Stimulated activated CD4-positive, alpha-beta T cell treated with anti-CD3 and anti-CD28 coated beads, Interleukin-1b, Interleukin-23, amount 100 ng/mL, for 48 hours (primary cell): ENCODE measurements at regions not wholly inside any gene's neighbourhood (a gene's known extent, or its start where the extent isn't known, plus 50 kb on each side); places are given as distances from the start of the nearest gene placed in this dataset.
"Not testable (repeated sequence)": the region's sequence is repeated elsewhere in the genome, so short reads cannot be mapped to it uniquely, and the experiment has no call there.

ENCODE experiments used
- DNase-seq: peaks from one replicate; pipeline ENCODE4 v3.0.0-alpha.2; 2020

DNA sequence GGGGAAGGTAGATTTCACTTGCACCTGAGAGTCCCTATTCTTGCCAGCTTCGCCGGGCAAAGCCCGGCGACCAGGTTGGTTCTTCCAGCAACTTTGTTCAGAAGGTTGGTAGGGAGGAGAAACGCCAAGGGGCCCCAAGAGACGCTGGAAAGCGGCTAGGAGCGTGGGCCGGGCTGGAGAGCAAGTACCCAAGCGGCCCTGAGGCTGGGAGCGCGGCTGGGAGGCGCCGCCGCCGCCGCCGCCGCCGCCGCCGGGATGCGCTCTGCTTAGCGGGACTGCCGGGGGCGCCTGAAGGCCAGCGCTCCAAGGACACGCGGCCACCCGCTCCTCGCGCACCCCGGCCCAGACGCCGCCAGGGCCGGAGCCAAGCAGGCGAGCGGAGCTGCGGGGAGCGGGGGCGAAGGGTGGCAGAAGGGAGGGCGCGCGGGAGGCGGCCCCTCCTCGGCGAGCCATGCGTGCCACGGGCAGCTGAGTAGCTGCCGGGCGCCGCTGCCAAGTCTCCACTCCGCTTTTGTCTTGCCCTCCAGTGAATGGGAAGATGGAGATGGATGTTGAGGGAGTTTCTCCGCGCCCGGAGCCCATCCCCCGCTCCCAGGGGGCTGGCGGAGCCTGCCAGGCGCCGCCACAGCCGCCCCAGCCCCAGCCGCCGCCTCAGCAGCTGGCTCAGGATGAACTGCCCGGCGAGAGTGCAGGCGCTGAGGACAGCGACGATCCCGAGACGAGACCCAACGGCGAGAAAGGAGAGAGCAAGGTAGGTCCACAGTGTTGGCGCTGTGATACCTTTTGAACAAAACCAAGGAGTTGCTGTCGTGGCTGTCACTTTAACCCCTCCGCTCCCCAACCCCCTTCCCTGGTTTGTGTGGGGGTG, 227.4 kb upstream of the AZI2 start:
- no peak for DNase-seq

DNA sequence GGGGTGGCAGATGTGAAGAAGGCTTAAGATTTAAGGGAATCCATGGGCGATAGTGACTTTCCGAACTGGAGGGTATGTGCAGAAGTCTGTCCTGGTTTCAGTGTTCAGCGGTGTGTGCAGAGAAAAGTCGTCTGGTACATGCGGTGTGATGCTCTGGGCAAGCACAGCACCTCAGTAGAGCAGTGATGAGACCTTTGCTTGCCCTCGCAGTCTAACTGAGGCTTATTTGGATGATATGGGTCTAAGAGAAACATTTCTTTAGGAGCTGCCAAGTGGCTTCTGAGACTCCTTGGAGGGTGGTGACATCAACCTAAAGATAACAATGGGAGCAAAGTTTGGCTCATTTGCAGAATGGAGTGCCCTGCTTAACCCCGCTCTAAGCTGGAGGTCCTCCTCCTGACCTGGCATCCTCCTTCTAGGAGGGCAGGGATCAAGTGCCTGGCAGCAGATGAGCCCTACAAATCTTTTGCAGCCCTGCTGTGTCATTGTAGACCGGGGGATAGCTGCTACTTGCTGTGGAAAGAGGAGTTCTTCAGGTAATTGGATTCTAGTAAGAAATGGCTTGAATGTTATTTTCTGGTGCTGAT, 228.1 kb upstream of the AZI2 start:
- no peak for DNase-seq

DNA sequence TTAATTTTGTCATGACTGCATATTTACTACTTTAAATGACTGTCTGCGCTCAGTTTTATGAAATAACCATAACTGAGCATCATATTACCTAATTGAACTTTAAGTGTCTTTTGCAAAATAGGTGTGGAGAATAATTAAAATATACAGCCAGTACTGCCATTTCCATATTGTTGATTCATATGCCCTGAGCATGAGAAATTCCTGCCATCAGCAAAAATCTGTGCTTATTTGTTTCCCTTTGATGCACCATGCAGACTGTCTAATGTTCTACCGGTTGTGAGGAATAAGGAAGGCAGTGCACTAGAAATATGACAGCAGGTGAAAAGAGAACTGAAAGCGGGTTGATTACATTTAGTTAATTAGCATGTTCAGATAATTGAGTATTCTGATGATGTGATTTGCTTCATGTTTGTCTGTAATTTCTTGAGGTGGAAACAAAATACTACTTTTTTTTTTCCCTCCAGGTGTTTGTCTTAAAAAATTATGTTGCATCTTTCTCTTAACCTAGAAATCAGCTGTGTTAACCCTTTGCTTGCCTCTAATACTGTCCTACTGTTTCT, 229.4 kb upstream of the AZI2 start:
- DNase-seq: no peak

DNA sequence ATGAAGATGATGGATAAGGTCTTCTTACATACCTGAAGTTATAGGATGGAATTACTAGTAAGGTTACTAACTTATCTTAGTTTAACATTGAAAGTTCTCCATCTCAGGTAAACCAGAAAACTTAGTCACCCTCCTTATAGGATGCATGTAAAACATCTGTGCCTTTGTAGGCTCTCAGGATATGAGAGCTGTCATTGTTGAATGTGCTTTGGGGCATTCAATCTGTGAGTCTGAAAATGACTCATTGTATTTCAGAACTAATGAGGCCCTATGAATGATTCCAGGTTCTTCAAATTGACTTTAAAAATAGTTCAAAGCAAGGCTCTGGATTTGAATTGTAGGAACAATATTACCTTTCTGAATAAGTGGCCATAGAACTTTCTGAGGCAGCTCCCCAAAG, 237.7 kb upstream of the AZI2 start:
- no peak for DNase-seq

DNA sequence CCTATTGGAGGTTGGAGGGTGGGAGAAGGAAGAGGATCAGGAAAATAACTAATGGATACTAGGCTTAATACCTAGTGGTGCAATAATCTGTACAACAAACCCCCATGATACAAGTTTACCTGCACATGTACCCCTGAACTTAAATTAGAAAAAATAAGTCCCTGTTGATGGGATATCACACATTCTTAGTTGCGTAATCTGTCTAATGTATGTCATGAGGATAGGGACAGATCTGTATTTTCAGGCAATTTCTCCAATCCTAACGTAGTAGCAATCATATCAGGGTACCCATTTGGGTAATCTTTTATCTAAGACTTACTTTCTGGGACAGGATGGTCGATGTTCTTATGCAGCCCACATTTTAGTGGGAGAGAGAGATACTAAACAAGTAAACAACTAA, 239.1 kb upstream of the AZI2 start:
- no peak for DNase-seq

DNA sequence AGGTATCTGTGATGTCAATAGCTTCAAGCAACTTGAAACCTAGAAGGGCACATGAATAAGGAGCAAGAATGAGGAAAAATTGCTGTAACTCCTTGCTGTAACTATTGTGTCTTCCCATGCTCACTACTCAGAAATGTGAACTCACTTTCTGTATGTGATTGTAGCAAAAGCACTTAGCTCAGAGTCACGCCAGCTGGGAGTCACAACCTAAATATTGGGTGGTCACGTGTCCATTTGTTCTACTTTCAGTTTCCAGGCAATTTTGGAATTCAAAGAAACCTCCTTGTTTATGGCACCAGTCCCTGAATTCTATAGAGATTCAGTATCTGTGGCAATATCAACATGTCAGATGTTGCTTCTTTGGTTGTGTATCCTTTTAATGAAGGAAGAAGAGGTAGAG, 241.6 kb upstream of the AZI2 start:
- no peak for DNase-seq

DNA sequence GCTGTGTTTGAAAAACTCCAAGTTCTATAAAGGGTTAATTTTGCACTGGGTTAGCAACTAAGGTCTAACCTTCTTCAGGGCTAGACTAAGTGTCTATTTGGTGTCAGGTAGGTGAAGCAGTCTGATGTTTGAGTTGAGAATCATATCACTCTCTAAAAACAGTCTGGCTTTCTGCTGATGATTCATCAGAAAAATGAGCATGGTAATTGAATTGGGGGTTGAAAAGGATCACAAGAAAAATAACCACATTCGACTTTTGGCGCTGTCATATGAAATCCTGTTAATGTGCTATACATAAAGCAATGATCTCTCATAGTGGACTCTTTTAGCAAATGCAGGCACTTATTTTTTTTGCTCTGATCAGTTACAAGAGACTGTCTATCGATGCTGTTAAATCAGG, 242.2 kb upstream of the AZI2 start:
- no peak for DNase-seq

DNA sequence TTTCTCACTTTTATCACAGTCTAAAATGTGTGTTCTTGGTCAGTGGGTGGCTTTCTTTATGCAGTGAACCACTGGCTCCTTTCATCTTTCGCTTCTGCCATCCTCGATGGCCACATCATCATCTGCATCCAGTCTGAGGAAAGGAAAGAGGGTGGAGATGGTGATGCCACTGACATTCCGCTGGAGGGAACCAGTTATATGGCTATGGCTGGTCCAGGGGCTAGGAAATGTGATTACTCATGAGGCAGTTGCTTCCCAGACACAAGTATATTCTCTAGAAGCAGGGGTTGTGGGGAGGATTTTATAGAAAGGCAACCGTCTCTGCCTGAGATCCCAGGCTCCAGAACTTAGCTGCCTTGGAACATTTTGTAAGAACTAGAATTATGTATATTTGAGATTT, 246.7 kb upstream of the AZI2 start:
- DNase-seq: no peak

DNA sequence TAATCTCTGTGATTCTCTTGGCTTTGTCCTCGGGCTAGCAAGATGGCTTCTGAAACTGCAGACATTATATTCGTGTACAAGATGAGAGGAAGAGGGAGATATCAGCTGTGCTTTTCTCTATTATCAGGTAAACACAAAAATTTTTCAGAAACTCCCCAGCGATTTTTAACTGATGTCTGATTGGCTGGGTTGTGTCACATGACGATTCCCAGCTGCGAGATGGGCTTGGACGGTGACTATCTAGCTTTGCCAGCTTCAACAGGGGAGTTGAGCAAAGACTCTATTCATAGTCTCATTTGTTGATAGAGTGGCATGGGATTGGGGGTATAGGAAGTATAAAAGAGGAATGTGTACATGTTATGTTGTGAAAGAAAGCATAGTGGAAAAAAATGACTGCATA, 248.8 kb upstream of the AZI2 start:
- DNase-seq: no peak

DNA sequence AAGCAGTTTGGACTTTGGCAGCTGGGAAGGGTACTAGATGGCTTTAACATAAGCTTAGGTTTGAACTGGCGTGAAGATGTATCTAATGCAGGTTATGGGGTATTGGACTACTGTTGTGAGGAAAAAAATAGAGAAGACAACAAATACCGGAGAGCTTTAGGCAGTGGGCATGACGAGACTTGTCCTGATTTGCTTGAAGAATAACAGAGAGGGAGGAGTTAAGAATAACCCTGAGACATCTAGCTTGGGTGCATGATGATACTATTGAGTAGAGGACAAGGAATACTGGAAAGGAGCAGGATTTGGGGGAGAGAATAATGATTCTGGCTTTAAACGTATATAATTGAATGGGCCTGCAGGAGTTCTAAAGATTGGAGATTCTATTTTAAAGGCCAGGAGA, 249.5 kb upstream of the AZI2 start:
- DNase-seq: no peak

DNA sequence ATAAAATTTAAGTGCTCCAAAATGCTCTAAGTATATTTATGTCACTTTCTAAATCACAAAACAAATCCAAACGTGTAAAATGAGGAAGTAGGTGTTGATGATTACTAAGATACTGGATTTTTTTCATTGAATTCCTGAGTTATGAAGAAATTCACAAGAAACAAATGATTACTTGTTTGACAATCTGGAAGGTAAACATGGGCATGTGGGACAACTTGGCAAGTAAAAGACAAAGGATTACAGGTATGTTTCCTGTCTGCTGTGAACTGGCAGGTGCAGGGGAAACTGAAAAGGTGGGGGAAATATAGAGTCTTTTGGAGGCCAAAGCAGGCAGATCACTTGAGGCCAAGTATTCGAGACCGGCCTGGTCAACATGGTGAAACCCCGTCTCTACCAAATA, 252.7 kb upstream of the AZI2 start:
- DNase-seq: no peak

DNA sequence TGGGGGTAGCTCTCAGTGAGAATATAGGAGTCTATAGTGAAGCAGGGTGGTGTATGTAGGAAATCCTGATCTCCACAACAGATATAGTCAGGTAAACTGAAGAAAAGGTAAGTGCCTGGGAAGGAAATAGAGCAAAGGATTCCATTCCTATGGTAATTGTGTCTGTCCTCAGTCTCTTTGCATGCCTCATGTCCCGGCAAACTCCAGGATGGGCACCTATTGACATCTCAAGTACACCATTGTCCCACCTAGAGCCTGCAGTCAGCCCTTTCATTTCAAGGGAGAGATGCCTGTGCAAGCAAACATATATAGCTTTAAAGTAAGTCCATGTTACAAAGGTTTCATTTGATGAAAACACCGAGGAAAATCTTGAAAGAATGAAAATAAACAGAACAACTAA, 257.7 kb upstream of the AZI2 start:
- no peak for DNase-seq

DNA sequence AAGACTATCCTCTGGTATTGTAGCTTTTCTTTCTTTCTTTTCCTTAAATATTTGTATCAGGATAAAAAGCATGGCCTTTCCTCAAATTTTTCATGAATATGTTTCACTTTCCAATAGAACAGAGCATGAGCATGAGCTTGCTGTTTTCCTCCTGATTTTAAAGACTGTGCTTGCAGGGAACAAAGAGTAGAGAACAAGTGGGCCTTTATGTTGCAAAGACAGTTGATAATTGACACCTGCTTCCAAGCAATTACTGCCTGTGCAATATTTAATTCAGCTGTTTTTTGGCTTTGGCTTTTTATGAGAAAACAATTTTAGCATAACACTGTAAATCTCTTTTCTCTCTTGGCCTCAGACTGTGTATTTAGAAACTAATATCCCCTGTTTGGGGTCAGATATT, 263.6 kb upstream of the AZI2 start:
- DNase-seq: no peak

DNA sequence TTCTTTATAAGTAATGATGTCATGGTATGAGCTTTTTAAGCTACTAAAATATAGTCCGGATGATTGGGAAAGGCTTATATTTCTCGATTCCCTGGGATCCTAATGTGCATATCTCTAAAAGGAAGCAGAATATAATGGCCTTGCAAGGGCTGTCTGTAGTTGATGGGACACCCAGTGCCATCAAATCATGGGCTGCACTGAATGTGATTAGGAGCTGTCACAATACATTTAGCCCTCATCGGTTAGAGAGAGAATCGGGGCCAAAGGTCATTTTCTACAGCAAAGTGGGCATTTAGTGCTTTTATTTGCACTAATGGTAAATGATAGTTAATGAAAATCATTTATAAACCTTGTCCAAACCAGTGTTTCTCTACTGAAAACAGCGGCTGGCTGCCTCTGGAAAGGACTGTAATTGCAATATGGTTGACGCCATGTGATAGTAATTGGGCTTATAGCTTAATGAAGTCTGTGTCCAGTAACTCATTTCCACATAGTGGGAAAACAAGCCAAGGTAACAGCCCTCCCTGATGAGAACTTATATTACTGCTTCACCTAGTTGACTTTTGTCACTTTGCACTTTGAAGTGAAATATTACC, 265.0 kb upstream of the AZI2 start:
- DNase-seq: no peak

DNA sequence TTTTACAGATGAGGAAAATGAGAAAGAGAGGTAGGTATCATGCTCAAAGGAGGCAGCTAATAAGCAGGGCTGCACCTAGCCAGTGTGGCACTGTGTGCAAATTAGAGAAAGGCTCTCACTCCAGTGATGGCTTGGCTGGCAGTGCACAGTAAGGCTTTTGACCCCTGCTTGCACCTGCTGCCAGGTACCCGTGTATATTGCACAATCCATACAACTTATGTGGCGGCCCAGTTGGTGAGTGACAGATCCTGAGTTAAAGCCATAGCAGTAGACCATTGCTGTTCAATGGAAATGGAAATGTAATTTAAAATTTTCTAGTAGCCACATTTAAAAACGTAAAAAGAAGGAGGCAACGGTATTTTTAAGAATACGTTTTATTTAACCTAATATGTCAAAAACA, 266.4 kb upstream of the AZI2 start:
- DNase-seq: no peak

DNA sequence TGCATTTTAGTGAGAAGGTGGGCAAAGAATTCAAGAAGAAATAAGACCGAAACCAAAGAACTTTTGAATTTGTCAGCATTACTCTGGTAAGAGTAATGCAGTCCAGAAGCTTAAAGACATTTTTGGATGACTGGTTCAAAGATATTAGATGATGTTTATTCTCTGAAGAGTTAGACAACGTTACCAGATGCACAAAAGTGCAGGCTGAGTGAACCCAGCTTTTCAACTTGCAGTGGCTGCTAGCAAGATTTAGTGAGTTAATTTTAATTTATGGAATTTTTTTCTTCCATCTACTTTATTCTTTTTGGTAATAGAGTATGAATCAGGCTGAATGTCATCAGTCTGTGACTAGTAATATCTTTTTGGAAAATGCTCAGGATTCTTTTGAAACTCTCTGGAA, 267.3 kb upstream of the AZI2 start:
- DNase-seq: no peak

DNA sequence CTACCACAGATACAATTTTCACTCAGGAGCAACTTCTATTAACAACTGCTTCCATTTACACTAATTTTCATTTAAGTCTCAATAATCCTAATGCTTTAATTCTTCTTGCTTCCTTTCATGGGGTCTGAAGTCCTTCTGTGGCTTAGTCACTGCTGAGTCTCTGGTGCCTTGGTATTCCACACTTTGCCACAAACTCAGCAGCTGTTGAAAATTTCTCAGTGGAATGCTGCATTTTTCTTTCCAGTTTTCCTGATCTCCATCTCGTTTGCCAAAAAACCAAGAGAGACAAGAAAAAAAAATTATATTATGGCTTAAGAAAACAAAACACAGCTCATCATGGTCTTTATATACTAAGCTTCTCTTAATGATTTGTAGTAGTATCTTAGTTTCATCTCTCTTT, 269.2 kb upstream of the AZI2 start:
- no peak for DNase-seq

DNA sequence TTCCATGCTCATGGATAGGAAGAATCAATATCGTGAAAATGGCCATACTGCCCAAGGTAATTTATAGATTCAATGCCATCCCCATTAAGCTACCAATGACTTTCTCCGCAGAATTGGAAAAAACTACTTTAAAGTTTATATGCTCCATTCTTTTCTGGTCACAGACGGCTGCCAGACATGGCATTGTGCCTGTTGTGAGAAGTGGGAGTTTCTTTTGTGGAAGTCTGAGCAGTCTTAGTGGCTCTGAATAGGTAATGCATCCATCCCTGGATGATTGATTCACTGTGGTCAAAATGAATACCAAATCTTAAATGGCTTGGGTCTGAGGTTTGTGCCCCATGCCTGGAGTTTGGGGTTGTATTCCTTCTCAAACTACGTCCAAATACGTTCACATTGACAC, 274.5 kb upstream of the AZI2 start:
- DNase-seq: no peak

DNA sequence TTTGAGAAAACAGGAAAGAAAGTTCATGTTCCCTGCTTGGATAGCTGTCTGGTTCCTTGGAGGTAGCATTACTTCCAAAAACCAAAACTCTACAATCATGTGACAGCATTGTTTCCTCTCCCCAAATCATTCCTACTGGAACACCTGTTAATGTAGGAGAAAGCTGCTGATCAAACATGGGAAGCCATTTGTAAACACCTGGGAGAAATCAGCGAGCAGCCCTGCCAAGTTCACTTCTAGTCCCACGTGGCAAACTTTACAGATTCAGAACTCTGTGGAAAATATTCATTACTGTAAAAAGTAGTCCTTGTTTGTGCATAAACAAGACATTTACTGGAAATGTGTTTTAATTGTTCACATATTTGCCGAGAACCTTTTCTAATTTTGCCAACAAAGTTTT, 275.5 kb upstream of the AZI2 start:
- no peak for DNase-seq

DNA sequence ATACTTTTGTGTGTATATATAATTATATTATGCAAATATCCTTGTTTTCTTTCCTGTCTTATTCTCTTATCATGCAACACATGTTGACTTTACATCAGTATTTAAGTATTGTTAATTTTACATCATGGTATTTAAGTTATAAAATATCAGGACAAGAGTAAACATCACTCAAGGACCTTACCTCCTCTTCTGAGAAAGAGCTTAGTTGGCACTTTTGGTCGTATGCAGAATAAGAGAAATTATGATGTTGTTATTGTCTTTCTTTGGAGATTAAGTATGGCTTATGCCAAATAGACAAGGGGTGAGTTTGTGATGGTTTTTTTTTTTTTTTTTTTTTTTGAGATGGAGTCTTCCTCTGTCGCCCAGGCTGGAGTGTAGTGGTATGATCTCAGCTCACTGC, 279.2 kb upstream of the AZI2 start:
- not testable (repeated sequence) for DNase-seq

DNA sequence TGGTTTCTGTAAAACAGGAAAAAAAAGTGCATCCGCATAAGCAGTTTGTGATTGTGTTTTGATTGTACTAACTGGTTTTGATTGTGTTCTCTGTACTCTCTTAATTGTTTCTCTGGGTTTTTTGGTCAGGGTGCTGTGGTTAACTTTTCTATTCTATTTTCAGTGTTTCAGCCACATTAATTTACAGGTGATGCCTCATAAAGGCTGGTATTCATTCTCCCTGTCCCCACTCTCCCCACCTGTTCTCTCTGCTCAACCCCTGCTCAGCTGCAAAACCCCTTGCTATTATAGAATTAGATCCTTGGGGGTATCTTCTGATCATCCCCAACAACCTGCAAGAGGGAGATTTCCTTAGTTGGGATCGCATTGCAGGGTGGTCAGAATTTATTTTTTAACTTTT, 285.4 kb upstream of the AZI2 start:
- DNase-seq: no peak

DNA sequence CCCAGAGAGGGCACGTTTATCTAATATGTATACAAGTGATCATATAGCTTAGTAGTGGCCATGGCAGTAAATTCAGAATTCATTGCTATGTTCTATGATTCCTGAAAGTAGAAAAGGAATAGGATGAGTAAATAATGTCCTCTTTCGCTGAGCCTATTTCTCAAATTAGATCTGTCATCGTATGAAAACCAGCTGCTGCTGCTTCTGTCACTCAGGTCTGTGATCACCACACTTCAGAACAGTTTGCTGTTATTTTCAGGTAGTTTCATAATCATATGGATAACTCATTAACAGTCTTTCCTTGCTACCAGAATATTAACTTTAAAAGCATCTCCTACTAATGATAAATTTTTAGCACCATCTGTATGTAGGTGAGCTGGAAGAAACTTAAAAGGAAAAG, 289.1 kb upstream of the AZI2 start:
- DNase-seq: no peak

DNA sequence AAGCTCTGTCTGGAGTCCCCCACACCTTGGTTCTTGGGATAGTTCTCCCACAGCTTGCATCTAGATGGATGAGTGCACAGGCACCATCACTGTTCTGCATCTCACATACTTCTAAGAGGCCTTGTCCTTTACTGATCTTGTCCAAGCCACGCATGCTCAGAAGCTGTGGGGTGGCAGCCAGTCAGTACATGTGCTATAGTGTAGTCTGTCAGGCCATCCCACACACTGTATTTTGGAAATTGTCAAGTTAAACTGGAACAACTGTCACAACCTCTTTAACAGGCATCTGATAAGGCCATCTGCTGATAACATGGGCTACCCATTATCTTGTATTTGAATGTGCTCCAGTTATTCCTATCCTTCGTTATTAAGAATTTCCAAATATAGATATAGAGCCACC, 296.5 kb upstream of the AZI2 start:
- DNase-seq: no peak

DNA sequence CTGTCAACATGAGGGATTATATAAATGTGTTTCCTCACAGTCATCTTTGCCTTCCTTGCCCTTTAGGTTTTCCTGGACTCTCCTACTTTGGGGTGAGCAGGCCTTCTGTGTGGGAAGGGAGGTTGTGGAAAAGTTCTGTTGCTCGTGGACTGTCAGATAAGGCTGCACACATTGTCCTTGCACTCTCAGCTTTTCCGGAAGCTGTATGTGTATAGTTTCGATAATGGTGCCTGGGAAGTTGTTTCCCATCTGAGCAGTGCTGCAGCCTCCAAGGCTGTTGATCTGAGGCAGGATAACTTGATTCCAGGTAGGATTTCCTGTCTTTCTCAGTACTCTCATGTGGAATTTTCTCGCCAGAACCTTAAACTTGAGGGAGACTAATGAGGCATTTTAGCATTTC, 297.8 kb upstream of the AZI2 start:
- DNase-seq: no peak
